ENCODE measurements at regions not wholly inside any gene's neighbourhood (a gene's known extent, or its start where the extent isn't known, plus 50 kb on each side); places are given as distances from the start of the nearest gene placed in this dataset.
A peak's percentile ranks its signal among the peaks of the same experiment; 100 is the strongest.

- no peak for TF ChIP-seq KLF7 (tag by site-specific recombination; IDR thresholded peaks at IDR 0.05; ENCODE audit: borderline replicate concordance)
Observed at GRCh38 chr1:209398313-209398991, 185.1 kb upstream of the CAMK1G start (continued).

DNA sequence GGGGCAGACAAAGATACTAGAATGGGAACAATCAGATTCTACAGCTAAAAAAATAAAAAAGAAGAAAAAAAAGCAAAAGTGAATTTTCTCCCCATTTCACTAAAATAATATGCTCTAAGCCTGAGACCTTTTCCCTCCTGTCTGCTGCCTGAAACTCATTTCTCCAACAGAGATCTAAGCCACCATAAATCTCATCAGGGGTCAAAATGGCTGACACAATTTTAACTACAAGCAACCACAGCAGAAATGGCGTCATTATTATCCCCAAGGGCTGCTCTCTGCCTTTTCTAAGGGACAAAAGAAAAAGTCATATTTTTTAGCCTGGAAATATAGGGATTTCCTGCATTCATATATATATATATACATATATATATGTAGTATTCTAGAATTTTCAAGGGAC is 183.7 kb upstream of the CAMK1G start:
- TF ChIP-seq PRDM1 (tag by site-specific recombination; IDR thresholded peaks at IDR 0.05) (peak; percentile 68), ZNF580 (tag by site-specific recombination; IDR thresholded peaks at IDR 0.05) (no peak)
- ChIA-PET CTCF (interaction anchor here (0.8 kb wide), 1 partner anchor 177 kb away, joined by 3 read pairs; no protein-coding TSS in a partner anchor), POLR2A (no interaction called here)
- H3K4me1 ChIP-seq (ENCODE audit: control insufficient read depth, insufficient read depth, low read length): peaks cover 5% of the 10 kb centered on the region; the same call in 1 of the 2 replicates
- H3K27ac ChIP-seq (ENCODE audit: extremely low read depth, low read depth, low read length): no peak overlapping the region
- no peak overlapping the region for H3K4me3 ChIP-seq (ENCODE audit: low read depth, low read length)
- no peaks in the 10 kb centered on the region for H3K9me3 ChIP-seq (ENCODE audit: control insufficient read depth, insufficient read depth, low read depth, low read length)
- no peaks in the 10 kb centered on the region for H3K36me3 ChIP-seq (ENCODE audit: control insufficient read depth in 2 of 2, insufficient read depth in 1 of 2, low read length in 2 of 2)

GRCh38 chr1:209400351-209401220 is 182.9 kb upstream of the CAMK1G start:
- no peak for TF ChIP-seq ZNF174 (tag by site-specific recombination; IDR thresholded peaks at IDR 0.05)
- no peak for TF ChIP-seq ZNF76 (tag by site-specific recombination; IDR thresholded peaks at IDR 0.05; ENCODE audit: borderline replicate concordance, low read depth)
- TF ChIP-seq ZSCAN30 (tag by site-specific recombination; IDR thresholded peaks at IDR 0.05): no peak
- TF ChIP-seq TCF7L2 (IDR thresholded peaks at IDR 0.05; ENCODE audit: borderline replicate concordance, low read depth, low read length): no peak
- TF ChIP-seq, protein P1, sequence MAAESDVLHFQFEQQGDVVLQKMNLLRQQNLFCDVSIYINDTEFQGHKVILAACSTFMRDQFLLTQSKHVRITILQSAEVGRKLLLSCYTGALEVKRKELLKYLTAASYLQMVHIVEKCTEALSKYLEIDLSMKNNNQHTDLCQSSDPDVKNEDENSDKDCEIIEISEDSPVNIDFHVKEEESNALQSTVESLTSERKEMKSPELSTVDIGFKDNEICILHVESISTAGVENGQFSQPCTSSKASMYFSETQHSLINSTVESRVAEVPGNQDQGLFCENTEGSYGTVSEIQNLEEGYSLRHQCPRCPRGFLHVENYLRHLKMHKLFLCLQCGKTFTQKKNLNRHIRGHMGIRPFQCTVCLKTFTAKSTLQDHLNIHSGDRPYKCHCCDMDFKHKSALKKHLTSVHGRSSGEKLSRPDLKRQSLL (tag by site-specific recombination; IDR thresholded peaks at IDR 0.05): no peak
- TF ChIP-seq, protein P2, sequence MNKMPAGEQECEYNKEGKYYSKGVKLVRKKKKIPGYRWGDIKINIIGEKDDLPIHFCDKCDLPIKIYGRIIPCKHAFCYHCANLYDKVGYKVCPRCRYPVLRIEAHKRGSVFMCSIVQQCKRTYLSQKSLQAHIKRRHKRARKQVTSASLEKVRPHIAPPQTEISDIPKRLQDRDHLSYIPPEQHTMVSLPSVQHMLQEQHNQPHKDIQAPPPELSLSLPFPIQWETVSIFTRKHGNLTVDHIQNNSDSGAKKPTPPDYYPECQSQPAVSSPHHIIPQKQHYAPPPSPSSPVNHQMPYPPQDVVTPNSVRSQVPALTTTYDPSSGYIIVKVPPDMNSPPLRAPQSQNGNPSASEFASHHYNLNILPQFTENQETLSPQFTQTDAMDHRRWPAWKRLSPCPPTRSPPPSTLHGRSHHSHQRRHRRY (tag by site-specific recombination; IDR thresholded peaks at IDR 0.05): no peak
- no peak for TF ChIP-seq SETDB1 (IDR thresholded peaks at IDR 0.05; ENCODE audit: insufficient read length, low read length)
- TF ChIP-seq, protein P3, sequence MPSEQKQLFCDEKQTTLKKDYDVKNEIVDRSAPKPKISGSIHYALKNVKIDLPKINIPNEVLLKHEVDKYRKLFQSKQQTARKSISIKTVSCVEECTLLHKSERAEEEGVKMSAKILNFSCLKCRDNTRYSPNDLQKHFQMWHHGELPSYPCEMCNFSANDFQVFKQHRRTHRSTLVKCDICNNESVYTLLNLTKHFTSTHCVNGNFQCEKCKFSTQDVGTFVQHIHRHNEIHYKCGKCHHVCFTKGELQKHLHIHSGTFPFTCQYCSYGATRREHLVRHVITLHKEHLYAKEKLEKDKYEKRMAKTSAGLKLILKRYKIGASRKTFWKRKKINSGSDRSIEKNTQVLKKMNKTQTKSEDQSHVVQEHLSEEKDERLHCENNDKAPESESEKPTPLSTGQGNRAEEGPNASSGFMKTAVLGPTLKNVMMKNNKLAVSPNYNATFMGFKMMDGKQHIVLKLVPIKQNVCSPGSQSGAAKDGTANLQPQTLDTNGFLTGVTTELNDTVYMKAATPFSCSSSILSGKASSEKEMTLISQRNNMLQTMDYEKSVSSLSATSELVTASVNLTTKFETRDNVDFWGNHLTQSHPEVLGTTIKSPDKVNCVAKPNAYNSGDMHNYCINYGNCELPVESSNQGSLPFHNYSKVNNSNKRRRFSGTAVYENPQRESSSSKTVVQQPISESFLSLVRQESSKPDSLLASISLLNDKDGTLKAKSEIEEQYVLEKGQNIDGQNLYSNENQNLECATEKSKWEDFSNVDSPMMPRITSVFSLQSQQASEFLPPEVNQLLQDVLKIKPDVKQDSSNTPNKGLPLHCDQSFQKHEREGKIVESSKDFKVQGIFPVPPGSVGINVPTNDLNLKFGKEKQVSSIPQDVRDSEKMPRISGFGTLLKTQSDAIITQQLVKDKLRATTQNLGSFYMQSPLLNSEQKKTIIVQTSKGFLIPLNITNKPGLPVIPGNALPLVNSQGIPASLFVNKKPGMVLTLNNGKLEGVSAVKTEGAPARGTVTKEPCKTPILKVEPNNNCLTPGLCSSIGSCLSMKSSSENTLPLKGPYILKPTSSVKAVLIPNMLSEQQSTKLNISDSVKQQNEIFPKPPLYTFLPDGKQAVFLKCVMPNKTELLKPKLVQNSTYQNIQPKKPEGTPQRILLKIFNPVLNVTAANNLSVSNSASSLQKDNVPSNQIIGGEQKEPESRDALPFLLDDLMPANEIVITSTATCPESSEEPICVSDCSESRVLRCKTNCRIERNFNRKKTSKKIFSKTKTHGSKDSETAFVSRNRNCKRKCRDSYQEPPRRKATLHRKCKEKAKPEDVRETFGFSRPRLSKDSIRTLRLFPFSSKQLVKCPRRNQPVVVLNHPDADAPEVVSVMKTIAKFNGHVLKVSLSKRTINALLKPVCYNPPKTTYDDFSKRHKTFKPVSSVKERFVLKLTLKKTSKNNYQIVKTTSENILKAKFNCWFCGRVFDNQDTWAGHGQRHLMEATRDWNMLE (tag by site-specific recombination; conservative IDR thresholded peaks at IDR 0.05; ENCODE audit: low read depth): no peak
- TF ChIP-seq ZNF24 (tag by site-specific recombination; IDR thresholded peaks at IDR 0.05): no peak
- no peak for TF ChIP-seq ZNF157 (tag by site-specific recombination; IDR thresholded peaks at IDR 0.05)
- peaks cover 7% of the 10 kb centered on the region; the same call in 1 of the 2 replicates for H3K4me1 ChIP-seq (ENCODE audit: control insufficient read depth, insufficient read depth, low read length)
- H3K4me3 ChIP-seq (ENCODE audit: low read depth, low read length): no peak overlapping the region
- H3K27ac ChIP-seq (ENCODE audit: extremely low read depth, low read depth, low read length): no peak overlapping the region
- CTCF ChIA-PET: no interaction called here
- H3K9me3 ChIP-seq (ENCODE audit: control insufficient read depth, insufficient read depth, low read depth, low read length): no peaks in the 10 kb centered on the region
- no peaks in the 10 kb centered on the region for H3K36me3 ChIP-seq (ENCODE audit: control insufficient read depth in 2 of 2, insufficient read depth in 1 of 2, low read length in 2 of 2)
- POLR2A ChIA-PET: no interaction called here
